ENCODE measurements at regions not wholly inside any gene's neighbourhood (a gene's known extent, or its start where the extent isn't known, plus 50 kb on each side); places are given as distances from the start of the nearest gene placed in this dataset.

GRCh38 chr18:26741048-26741447 lies 124.5 kb downstream of the AQP4 start:
- DNase-seq: no peak

- DNase-seq: no peak
Observed at GRCh38 chr18:26740396-26740795, 125.1 kb downstream of the AQP4 start.

- no peak for DNase-seq
Observed at GRCh38 chr18:26738706-26739105, 126.8 kb downstream of the AQP4 start.

- DNase-seq: no peak
Observed at GRCh38 chr18:26736301-26736700, 129.2 kb downstream of the AQP4 start.

GRCh38 chr18:26734760-26735159 lies 130.7 kb downstream of the AQP4 start:
- DNase-seq: no peak

- DNase-seq: no peak
Observed at GRCh38 chr18:26729449-26729848, 136.1 kb downstream of the AQP4 start.

GRCh38 chr18:26729008-26729407 lies 136.5 kb downstream of the AQP4 start:
- DNase-seq: no peak

- DNase-seq: no peak
Observed at GRCh38 chr18:26723981-26724380, 141.5 kb downstream of the AQP4 start.

GRCh38 chr18:26722565-26722931 lies 143.0 kb downstream of the AQP4 start:
- DNase-seq: no peak

GRCh38 chr18:26721854-26722564 lies 143.5 kb downstream of the AQP4 start:
- no peak for DNase-seq

- DNase-seq: no peak
Observed at GRCh38 chr18:26719896-26720295, 145.6 kb downstream of the AQP4 start.

- no peak for DNase-seq
Observed at GRCh38 chr18:26717123-26717719, 148.3 kb downstream of the AQP4 start.

- no peak for DNase-seq
Observed at GRCh38 chr18:26714739-26715138, 150.8 kb downstream of the AQP4 start.

- no peak for DNase-seq
Observed at GRCh38 chr18:26711756-26712155, 153.8 kb downstream of the AQP4 start.

GRCh38 chr18:26710470-26711096 lies 154.9 kb downstream of the AQP4 start:
- no peak for DNase-seq

GRCh38 chr18:26709897-26710296 lies 155.6 kb downstream of the AQP4 start:
- DNase-seq: no peak

GRCh38 chr18:26708806-26709716 lies 156.4 kb downstream of the AQP4 start:
- DNase-seq: no peak

- DNase-seq: no peak
Observed at GRCh38 chr18:26706911-26707351, 158.6 kb downstream of the AQP4 start.

- no peak for DNase-seq
Observed at GRCh38 chr18:26705757-26706156, 157.4 kb upstream of the KCTD1 start.

GRCh38 chr18:26703170-26703930 lies 155.0 kb upstream of the KCTD1 start:
- DNase-seq: no peak

GRCh38 chr18:26702086-26702485 lies 153.7 kb upstream of the KCTD1 start:
- DNase-seq: no peak

GRCh38 chr18:26700728-26701127 lies 152.4 kb upstream of the KCTD1 start:
- DNase-seq: no peak

GRCh38 chr18:26700201-26700600 lies 151.8 kb upstream of the KCTD1 start:
- no peak for DNase-seq
